Ramos (cell line): ENCODE measurements at regions not wholly inside any gene's neighbourhood (a gene's known extent, or its start where the extent isn't known, plus 50 kb on each side); places are given as distances from the start of the nearest gene placed in this dataset.
"Not testable (repeated sequence)": the region's sequence is repeated elsewhere in the genome, so short reads cannot be mapped to it uniquely, and the experiment has no call there.

Experiments
- in situ Hi-C: fragments of 300-500 bp; cut with MboI; formaldehyde crosslinking; loops from one replicate; pipeline ENCODE4 v1.14.3; 2022; ENCODE audit warnings: low sequenced_read_pairs; ENCODE audit not compliant: unreplicated experiment

GRCh38 chr13:63514886-63515285, 2099.2 kb upstream of the PCDH20 start:
- in situ Hi-C loops, result no loop called here

GRCh38 chr13:63512095-63512494, 2096.4 kb upstream of the PCDH20 start:
- in situ Hi-C loops, result no loop called here

DNA sequence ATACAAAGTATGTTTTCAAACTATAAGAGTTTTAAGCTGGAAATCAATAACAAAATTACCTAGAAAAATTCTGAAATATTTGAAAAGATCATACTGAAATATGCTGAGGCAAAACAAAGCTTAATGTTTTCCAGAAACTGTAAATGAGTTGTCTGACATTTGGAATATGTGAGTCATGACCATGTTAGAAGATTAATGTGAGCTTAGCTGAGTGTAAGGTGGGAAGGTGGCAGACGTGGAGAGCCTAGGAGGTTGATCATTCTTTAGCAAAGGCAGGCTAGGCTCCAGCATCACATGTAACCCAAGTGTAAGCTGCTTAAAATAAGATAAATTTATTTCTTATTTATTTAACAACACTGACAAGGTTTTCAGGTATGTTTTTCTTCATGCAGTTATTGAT, 2086.1 kb upstream of the PCDH20 start:
- in situ Hi-C loops, result no loop called here

DNA sequence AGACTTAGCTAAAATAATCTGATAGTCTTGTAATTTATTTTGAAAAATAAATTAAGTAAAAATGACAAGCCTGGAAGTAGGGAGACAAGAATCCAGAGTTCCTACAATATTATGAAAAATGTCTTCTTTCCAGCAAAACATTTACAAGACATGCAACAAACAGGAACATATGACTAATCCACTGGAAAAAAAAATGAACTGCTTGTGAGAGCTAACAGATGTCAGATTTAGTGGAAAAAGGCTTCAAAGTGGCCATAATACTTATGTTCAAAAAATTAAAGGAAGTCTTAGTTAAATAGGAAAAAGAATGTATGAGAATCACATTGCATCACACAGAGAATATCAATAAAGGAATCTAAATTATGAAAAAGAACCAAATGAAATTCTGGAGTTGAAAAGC, 2082.0 kb upstream of the PCDH20 start:
- in situ Hi-C loops, result no loop called here

- in situ Hi-C loops, result no loop called here
Measured at GRCh38 chr13:63492604-63493003, 2077.0 kb upstream of the PCDH20 start.

- in situ Hi-C loops, result no loop called here
Measured at GRCh38 chr13:63490149-63490548, 2074.5 kb upstream of the PCDH20 start.

DNA sequence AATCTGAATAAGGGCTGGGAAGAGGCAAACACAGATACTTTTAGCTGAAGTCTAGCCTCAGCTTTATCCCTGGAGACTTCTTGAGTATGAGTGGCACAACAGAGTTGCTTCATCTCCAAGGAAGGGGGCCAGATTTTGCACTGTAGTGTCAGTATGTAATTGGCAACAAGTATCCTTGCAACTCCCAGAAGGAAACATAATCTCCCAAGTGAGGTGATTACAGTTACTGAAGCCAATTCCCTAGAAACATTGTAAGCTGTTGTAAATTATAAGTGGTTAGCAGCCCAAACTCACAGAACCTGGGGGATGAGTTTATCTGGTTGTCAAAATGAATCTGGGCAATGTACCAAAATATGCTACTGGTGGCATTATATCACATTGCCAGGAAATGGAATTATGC, 2065.7 kb upstream of the PCDH20 start:
- in situ Hi-C loops, result no loop called here

DNA sequence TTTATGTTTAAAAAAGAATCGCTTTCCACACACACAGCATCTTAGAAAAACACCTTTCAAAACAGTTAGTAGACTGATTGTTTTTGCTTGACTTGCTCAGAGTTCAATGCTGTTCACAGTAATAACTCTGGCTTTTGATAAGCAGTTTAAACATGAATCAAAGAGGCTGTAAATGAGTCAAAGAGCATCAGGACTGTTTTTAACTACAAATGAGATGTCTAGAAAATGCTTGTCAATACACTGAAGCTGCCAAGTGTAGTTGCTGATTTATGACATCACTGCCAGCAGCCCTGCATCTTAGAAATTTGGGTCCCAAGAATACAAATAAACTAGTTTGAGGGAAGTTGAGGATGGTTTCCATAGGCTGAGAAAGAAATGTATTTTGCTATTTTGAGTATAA, 2057.1 kb upstream of the PCDH20 start:
- in situ Hi-C loops, result no loop called here

DNA sequence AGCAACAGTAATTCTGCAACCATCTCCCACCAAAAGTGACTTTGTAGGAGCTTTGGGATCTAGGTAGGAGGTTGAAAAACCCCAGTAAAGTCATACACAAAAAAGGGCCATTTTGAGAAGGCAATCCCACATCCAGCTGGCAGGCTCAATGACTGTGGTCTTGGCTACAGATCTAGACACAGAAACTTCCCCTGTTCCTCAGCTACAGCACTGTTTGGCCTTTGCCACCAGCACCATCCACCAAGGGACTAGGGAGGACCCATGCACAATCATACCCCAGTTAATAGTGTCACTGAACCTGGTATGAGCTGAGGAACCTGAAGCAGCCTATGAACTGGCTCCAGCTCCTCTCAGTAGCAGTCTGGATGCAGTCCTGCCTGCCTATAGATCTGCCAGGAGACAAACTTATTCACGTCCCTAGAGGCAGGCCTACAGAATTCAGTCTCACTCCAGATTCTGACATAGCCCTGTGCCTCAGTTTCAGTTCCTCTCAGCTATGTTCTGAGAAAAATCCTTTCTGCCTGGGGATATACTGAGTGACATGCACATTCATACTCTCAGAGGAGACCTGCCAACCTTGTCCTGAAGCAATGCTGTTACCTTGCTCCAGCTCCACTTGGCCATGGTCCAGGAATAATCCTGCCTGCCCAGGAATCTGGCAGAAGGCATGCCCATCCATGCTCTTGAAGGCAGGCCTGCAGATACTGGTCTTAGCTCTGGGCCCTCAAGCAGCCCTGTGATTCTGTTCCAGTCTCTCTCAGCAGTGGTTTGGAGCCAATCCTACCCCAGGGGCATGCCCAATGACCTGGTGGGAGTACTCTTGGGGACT, 2048.3 kb upstream of the PCDH20 start:
- in situ Hi-C loops, result no loop called here

- in situ Hi-C loops, result no loop called here
Measured at GRCh38 chr13:63460462-63461090, 2044.9 kb upstream of the PCDH20 start.

DNA sequence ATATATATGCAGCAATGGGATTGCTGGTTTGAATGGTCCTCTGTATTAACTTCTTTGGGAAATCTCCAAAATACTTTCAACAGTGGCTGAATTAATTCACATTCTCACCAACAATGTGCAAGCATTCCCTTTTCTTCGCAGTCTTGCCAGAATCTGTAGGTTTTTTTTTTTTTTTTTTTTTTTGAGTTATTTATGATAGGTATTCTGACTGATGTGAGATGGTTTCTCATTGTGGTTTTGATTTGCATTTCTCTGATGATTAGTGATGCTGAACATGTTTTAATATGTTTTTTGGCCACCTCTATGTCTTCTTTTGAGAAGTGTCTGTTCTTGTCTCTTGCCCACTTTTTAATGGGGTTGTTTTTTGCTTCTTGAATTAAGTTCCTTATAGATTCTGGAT, 2041.5 kb upstream of the PCDH20 start:
- in situ Hi-C loops, result no loop called here

GRCh38 chr13:63455938-63456337, 2040.3 kb upstream of the PCDH20 start:
- in situ Hi-C loops, result no loop called here

GRCh38 chr13:63449550-63449949, 2033.9 kb upstream of the PCDH20 start:
- in situ Hi-C loops, result no loop called here

GRCh38 chr13:63448692-63449091, 2033.0 kb upstream of the PCDH20 start:
- in situ Hi-C loops, result no loop called here

GRCh38 chr13:63446329-63446728, 2030.7 kb upstream of the PCDH20 start:
- in situ Hi-C loops, result no loop called here

GRCh38 chr13:63444225-63444624, 2028.6 kb upstream of the PCDH20 start:
- in situ Hi-C loops, result not testable (repeated sequence)

DNA sequence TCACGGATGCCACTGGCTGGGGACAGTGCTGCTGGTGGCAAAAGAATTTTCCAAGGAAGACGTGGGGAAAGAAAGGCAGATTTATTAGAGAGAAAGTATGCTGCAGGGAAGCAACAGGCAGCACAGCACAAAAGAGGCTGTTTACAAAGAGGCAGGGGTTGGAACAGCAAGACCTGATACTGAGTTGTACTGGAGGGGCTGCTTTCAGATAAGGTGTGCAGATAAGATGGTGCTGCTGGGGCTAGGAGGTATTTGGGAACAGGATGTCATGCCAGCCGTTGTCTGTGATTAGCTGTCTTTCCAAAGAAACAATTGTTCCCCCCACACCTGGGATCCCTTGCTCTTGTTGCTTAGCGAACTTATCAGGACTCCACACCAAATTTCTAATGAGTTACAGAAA, 2023.3 kb upstream of the PCDH20 start:
- in situ Hi-C loops, result no loop called here

DNA sequence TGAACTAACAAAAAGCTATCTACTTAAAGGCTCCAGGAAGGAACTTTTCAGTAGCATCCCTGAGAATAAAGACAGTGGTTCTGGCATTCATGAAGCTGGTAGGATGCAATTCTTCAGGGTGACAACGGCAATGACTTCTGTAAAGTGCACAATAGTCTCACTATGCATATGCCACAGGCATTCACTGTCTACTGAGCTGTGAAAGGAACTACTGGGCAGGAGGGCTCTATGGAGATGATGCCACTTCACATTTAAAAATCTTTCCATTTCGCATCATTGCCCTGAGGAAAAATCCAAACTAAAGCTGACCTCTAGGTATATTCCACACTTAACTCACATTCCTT, 2020.6 kb upstream of the PCDH20 start:
- in situ Hi-C loops, result no loop called here

DNA sequence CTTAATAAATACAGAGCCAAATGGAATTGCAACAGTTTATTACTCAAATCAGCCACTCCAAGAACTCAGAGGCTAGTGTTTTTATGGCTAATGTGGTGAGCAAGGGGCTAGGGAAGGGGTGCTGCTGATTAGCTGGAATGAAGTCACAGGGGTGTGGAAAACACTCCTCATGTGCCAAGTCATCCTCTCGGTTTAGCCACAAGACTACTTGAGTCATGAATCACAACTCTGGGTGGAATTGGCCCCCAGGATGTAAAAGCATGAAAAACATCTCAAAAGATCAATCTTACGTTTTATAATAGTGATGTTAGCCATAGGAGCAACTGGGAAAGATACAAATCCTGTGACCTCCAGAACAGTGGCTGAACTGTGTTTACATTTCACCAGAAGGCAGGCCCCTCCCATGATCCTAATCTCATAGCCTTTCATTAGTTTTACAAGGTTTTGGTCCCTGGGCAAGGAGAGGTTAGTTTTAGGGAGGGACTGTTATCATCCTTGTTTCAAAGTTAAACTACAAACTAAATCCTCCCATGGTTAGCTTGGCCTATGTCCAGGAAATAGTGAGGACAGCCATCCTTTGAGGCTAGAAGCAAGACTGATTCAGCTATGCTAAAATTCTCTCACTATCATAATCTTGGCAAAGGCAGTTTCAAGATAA, 2020.1 kb upstream of the PCDH20 start:
- in situ Hi-C loops, result no loop called here

DNA sequence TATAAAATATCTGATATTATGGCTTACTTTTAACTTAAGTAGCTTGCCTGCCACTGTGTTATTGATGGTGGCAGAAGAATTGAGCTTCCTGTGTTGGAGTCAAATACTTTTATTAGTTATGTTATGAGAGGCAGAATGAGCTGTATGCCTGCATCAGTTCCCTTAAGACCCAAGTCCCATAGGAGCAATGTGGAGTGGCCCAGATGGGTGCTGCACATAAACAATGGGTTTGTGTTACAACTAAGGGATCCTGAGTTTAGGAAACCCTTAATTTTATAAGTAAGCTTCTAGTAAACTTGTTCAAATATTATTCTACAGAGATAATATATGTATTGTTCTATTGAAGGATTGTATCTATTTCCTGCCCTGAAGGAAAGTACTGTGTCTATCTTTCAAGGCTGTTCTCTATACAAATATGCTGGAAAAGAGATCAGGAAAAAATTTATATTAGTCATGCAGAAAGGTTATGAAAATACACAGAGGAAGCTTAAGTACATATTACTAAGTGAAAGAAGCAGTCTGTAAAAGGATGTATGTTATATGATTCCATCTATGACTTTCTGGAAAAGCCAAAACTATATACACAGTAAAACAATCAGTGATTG, 2018.0 kb upstream of the PCDH20 start:
- in situ Hi-C loops, result no loop called here

DNA sequence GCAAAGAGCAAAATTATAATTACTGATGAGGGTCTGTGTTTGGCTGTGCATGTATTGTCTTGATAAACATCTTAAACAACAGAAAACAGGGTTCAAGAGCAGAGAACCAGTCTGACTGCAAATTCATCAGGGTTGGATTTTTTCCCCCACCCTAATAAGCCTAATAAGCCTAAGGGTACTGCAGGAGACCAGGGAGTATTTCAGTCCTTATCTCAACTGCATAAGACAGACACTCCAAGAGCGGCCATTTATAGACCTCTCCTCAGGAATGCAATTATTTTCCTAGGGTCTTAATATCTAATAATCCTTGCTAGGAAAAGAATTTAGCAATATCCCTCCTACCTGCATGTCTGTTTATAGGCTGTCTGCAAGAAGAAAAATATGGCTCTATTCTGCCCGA, 2011.5 kb upstream of the PCDH20 start:
- in situ Hi-C loops, result no loop called here
